ENCODE measurements at regions not wholly inside any gene's neighbourhood (a gene's known extent, or its start where the extent isn't known, plus 50 kb on each side); places are given as distances from the start of the nearest gene placed in this dataset.

DNA sequence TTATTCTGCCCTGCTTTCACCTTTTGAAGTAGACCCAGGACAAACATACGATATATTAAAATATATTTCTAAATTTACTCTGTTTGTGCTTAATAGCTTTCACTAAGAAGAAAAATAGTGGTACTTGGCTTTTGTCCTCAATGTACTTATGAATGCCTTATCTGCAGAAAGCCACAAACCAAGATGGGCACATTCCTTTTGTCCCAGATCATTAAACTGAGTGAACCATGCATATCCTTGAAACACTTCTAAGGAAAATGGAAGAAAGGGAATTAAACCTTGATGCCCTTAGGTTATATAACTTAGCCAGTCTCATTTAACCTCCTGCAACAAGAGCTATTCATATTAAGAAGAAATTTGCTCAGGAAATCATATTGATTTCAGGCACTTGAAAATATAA lies 553.8 kb upstream of the CDH9 start:
- Histone ChIP-seq H3K4me2 (ENCODE audit: insufficient read depth in 1 of 2, low read depth in 2 of 2, low read length in 2 of 2) (no peak overlapping the region), H3K36me3 (ENCODE audit: control insufficient read depth in 2 of 4, insufficient read depth in 4 of 4, low read length in 3 of 4) (no peaks in the 10 kb centered on the region), H3K27ac (ENCODE audit: low read depth, low read length) (no peak overlapping the region), H3K27me3 (replicated peaks in 1 of 4; ENCODE audit: control insufficient read depth in 3 of 4, extremely low read depth in 1 of 4, insufficient read depth in 3 of 4, low read length in 3 of 4) (no peaks in the 10 kb centered on the region), H3K23ac (ENCODE audit: insufficient read length) (no peak overlapping the region), H3K23me2 (ENCODE audit: low read depth, low read length) (no peaks in the 10 kb centered on the region), H2BK15ac (ENCODE audit: low read length) (no peak overlapping the region), H4K91ac (replicated peaks; ENCODE audit: insufficient read length, low read length) (no peak overlapping the region), H3K56ac (replicated peaks; ENCODE audit: insufficient read length, low read depth, low read length) (no peak overlapping the region), H4K8ac (ENCODE audit: extremely low read depth, insufficient read depth, low read length) (no peak overlapping the region), H3K18ac (ENCODE audit: extremely low read depth, low read length) (no peak overlapping the region), H2AK5ac (ENCODE audit: low read depth, low read length) (no peak overlapping the region), H2BK20ac (ENCODE audit: low read length) (no peak overlapping the region), H3K14ac (ENCODE audit: insufficient read length) (no peak overlapping the region), H4K5ac (ENCODE audit: insufficient read length, low read depth, low read length) (no peak overlapping the region), H3K9ac (replicated peaks in 1 of 4; ENCODE audit: extremely low read depth in 1 of 4, low read depth in 3 of 4, low read length in 3 of 4) (no peak overlapping the region), H3K4me1 (replicated peaks in 1 of 4; ENCODE audit: control insufficient read depth in 3 of 4, insufficient read depth in 4 of 4, low read length in 3 of 4) (no peaks in the 10 kb centered on the region; a peak in 1 of 7 replicates), H3K79me1 (ENCODE audit: low read depth, low read length) (no peaks in the 10 kb centered on the region), H3K79me2 (ENCODE audit: control insufficient read depth in 1 of 2, insufficient read depth in 2 of 2, low read length in 2 of 2) (no peaks in the 10 kb centered on the region), H3K4me3 (ENCODE audit: extremely low read depth in 1 of 4, insufficient read depth in 2 of 4, low read depth in 3 of 4, low read length in 4 of 4) (no peak overlapping the region), H4K20me1 (replicated peaks in 1 of 2; ENCODE audit: control insufficient read depth in 1 of 2, insufficient read depth in 2 of 2, low read length in 2 of 2) (no peaks in the 10 kb centered on the region), H2BK5ac (ENCODE audit: low read depth, low read length) (no peak overlapping the region), H3K9me3 (ENCODE audit: insufficient read depth in 2 of 2, low read depth in 1 of 2, low read length in 1 of 2) (no peaks in the 10 kb centered on the region), H2AFZ (ENCODE audit: low read length) (no peak overlapping the region), H2BK12ac (ENCODE audit: low read depth, low read length) (no peak overlapping the region), H3K4ac (replicated peaks; ENCODE audit: insufficient read length, low read depth, low read length) (no peak overlapping the region), H2BK120ac (replicated peaks; ENCODE audit: low read depth, low read length) (no peak overlapping the region)
- WGBS, 2 experiments (ENCODE audit: extremely low coverage in 1 of 2, insufficient coverage in 1 of 2, insufficient read length in 1 of 2, insufficient replicate concordance in 2 of 2, low coverage in 1 of 2, low lambda C conversion rate in 2 of 2, missing lambda C conversion rate in 1 of 2) = 96% methylated on average over 1 of the region's 1 CpG; no CpG with 5 or more reads in 1 of the 2 experiments
- FAIRE-seq (no peak), DNase-seq (ENCODE audit: low read depth in 1 of 2, low spot score in 2 of 2) (no peak)
- POLR2A ChIA-PET (ENCODE audit: partially characterized antibody) = no interaction called here
- CTCF ChIA-PET (ENCODE audit: partially characterized antibody) = no interaction called here
- TF ChIP-seq RXRA (IDR thresholded peaks at IDR 0.05; ENCODE audit: insufficient read depth, low read depth, low read length) (no peak), HDAC6 (IDR thresholded peaks at IDR 0.05; ENCODE audit: low read depth, low read length) (no peak), CBX5 (IDR thresholded peaks at IDR 0.05; ENCODE audit: low read depth, low read length) (no peak), KDM5A (IDR thresholded peaks at IDR 0.05; ENCODE audit: low read length) (no peak), TEAD4 (IDR thresholded peaks at IDR 0.05; ENCODE audit: low read depth, low read length) (no peak), POU5F1 (IDR thresholded peaks at IDR 0.05; ENCODE audit: low read depth, low read length) (no peak), FOSL1 (IDR thresholded peaks at IDR 0.05; ENCODE audit: insufficient read depth, low read depth, low read length) (no peak), SIRT6 (IDR thresholded peaks at IDR 0.05; ENCODE audit: low read length) (no peak), ASH2L (IDR thresholded peaks at IDR 0.05; ENCODE audit: low read length) (no peak), NRF1 (IDR thresholded peaks at IDR 0.05; ENCODE audit: low read depth, low read length) (no peak), GTF2F1 (IDR thresholded peaks at IDR 0.05; ENCODE audit: borderline replicate concordance, low read depth, low read length) (no peak), SIX5 (IDR thresholded peaks at IDR 0.05; ENCODE audit: low read depth, low read length) (no peak), BACH1 (IDR thresholded peaks at IDR 0.05; ENCODE audit: low read length) (no peak), SP4 (IDR thresholded peaks at IDR 0.05; ENCODE audit: low read length) (no peak)
- TF ChIP-seq, protein P1, sequence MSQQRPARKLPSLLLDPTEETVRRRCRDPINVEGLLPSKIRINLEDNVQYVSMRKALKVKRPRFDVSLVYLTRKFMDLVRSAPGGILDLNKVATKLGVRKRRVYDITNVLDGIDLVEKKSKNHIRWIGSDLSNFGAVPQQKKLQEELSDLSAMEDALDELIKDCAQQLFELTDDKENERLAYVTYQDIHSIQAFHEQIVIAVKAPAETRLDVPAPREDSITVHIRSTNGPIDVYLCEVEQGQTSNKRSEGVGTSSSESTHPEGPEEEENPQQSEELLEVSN (IDR thresholded peaks at IDR 0.05) = no peak
- TF ChIP-seq, protein P2, sequence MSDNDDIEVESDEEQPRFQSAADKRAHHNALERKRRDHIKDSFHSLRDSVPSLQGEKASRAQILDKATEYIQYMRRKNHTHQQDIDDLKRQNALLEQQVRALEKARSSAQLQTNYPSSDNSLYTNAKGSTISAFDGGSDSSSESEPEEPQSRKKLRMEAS (IDR thresholded peaks at IDR 0.05) = no peak

Data from H1 (cell line).